ENCODE measurements at regions not wholly inside any gene's neighbourhood (a gene's known extent, or its start where the extent isn't known, plus 50 kb on each side); places are given as distances from the start of the nearest gene placed in this dataset.

GRCh38 chr18:22109535-22109934, 59.9 kb upstream of the GATA6 start:
- BruUV-seq (replicated peaks) = no TSS peak
- Histone ChIP-seq H3K4me3 (ENCODE audit: low read depth, low read length, poor library complexity, severe bottlenecking) (no peak overlapping the region), H3K27ac (ENCODE audit: low read depth, low read length, poor library complexity, severe bottlenecking) (no peak overlapping the region), H3K4me1 (ENCODE audit: insufficient read depth, low read length, poor library complexity, severe bottlenecking) (no peaks in the 10 kb centered on the region), H3K36me3 (ENCODE audit: insufficient read depth, low read length, poor library complexity, severe bottlenecking) (no peaks in the 10 kb centered on the region), H3K9me3 (ENCODE audit: low read depth, low read length, poor library complexity, severe bottlenecking) (no peaks in the 10 kb centered on the region), H3K27me3 (replicated peaks; ENCODE audit: insufficient read depth, low read depth, low read length, poor library complexity) (no peaks in the 10 kb centered on the region)
- POLR2A ChIA-PET (ENCODE audit: low non-redundant PET) = no interaction called here
- intact Hi-C loops (cut with micrococcal nuclease; ENCODE audit: unreplicated experiment) = no loop called here
- CTCF ChIA-PET = no interaction called here
- TF ChIP-seq, protein P1, sequence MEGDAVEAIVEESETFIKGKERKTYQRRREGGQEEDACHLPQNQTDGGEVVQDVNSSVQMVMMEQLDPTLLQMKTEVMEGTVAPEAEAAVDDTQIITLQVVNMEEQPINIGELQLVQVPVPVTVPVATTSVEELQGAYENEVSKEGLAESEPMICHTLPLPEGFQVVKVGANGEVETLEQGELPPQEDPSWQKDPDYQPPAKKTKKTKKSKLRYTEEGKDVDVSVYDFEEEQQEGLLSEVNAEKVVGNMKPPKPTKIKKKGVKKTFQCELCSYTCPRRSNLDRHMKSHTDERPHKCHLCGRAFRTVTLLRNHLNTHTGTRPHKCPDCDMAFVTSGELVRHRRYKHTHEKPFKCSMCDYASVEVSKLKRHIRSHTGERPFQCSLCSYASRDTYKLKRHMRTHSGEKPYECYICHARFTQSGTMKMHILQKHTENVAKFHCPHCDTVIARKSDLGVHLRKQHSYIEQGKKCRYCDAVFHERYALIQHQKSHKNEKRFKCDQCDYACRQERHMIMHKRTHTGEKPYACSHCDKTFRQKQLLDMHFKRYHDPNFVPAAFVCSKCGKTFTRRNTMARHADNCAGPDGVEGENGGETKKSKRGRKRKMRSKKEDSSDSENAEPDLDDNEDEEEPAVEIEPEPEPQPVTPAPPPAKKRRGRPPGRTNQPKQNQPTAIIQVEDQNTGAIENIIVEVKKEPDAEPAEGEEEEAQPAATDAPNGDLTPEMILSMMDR (conservative IDR thresholded peaks at IDR 0.05; ENCODE audit: low read depth, low read length) = no peak
- TF ChIP-seq EZH2 (IDR thresholded peaks at IDR 0.05; ENCODE audit: borderline replicate concordance, low read depth, low read length, poor library complexity, severe bottlenecking) = no peak
- no peak for DNase-seq (ENCODE audit: low spot score)

DNA sequence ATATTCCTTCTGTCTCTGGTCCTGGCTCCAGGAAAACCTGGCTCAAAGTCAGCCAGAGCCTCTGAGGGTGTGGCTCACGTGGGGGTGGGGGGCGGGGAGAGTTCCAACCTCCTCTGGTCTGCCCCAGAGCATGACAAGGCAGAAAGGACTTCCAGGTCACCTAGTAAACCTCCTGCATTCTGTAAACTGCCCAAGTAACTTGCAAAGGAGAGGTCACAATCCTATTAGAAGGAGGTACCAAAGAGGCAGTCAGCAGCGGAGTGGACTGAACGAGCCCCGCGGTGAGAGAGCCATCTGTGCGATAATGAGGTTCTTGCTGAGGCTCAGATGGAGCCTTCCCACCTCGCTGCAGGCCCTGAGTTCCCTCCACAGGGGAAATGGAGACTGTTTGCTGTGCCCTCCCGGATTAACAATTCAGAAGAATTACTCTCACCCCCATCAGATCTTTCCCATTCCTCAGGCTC, 58.9 kb upstream of the GATA6 start:
- intact Hi-C loops (cut with micrococcal nuclease; ENCODE audit: unreplicated experiment) = no loop called here

DNA sequence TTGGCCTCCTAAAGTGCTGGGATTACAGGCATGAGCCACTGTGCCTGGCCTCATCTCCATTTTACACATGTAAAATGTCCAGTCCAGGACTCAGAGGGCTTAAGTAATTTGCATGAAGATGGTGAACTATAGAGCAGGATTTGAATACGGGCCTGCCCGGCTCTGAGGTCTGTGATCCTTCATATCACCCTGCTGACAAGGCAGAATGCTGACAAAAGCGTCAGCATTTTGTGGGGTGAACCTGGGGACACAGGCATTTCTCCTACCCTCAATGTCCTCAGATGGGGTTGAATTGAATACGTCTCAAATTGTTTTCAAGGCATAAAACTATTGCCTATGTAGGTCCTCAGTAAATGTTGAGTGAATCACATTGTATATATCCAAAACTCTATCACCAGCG, 57.2 kb upstream of the GATA6 start:
- TF ChIP-seq EZH2 (IDR thresholded peaks at IDR 0.05; ENCODE audit: borderline replicate concordance, low read depth, low read length, poor library complexity, severe bottlenecking) = no peak
- TF ChIP-seq, protein P1 (conservative IDR thresholded peaks at IDR 0.05; ENCODE audit: low read depth, low read length) = no peak
- DNase-seq (ENCODE audit: low spot score) = no peak
- intact Hi-C loops (cut with micrococcal nuclease; ENCODE audit: unreplicated experiment) = no loop called here
- H3K4me1 ChIP-seq (ENCODE audit: insufficient read depth, low read length, poor library complexity, severe bottlenecking) = no peaks in the 10 kb centered on the region
- H3K9me3 ChIP-seq (ENCODE audit: low read depth, low read length, poor library complexity, severe bottlenecking) = no peaks in the 10 kb centered on the region
- POLR2A ChIA-PET (ENCODE audit: low non-redundant PET) = no interaction called here
- no peak overlapping the region for H3K27ac ChIP-seq (ENCODE audit: low read depth, low read length, poor library complexity, severe bottlenecking)
- no peaks in the 10 kb centered on the region for H3K36me3 ChIP-seq (ENCODE audit: insufficient read depth, low read length, poor library complexity, severe bottlenecking)
- CTCF ChIA-PET = interaction anchor here (0.6 kb wide), 1 partner anchor 38 kb away, joined by 5 read pairs; no protein-coding TSS in a partner anchor
- no peaks in the 10 kb centered on the region for H3K27me3 ChIP-seq (replicated peaks; ENCODE audit: insufficient read depth, low read depth, low read length, poor library complexity)
- no peak overlapping the region for H3K4me3 ChIP-seq (ENCODE audit: low read depth, low read length, poor library complexity, severe bottlenecking)
- BruUV-seq (replicated peaks) = no TSS peak

More for the DNA sequence above, 58.9 kb upstream of the GATA6 start:
- no peak overlapping the region for H3K27ac ChIP-seq (ENCODE audit: low read depth, low read length, poor library complexity, severe bottlenecking)
- no TSS peak for BruUV-seq (replicated peaks)
- no peaks in the 10 kb centered on the region for H3K27me3 ChIP-seq (replicated peaks; ENCODE audit: insufficient read depth, low read depth, low read length, poor library complexity)
- H3K4me3 ChIP-seq (ENCODE audit: low read depth, low read length, poor library complexity, severe bottlenecking) = no peak overlapping the region
- no peak for DNase-seq (ENCODE audit: low spot score)
- no peaks in the 10 kb centered on the region for H3K9me3 ChIP-seq (ENCODE audit: low read depth, low read length, poor library complexity, severe bottlenecking)
- CTCF ChIA-PET = no interaction called here
- TF ChIP-seq, protein P1 (conservative IDR thresholded peaks at IDR 0.05; ENCODE audit: low read depth, low read length) = no peak
- TF ChIP-seq EZH2 (IDR thresholded peaks at IDR 0.05; ENCODE audit: borderline replicate concordance, low read depth, low read length, poor library complexity, severe bottlenecking) = no peak
- no peaks in the 10 kb centered on the region for H3K36me3 ChIP-seq (ENCODE audit: insufficient read depth, low read length, poor library complexity, severe bottlenecking)
- no peaks in the 10 kb centered on the region for H3K4me1 ChIP-seq (ENCODE audit: insufficient read depth, low read length, poor library complexity, severe bottlenecking)
- POLR2A ChIA-PET (ENCODE audit: low non-redundant PET) = no interaction called here

Measured in A673 (cell line).